K562 (cell line): ENCODE measurements at regions not wholly inside any gene's neighbourhood (a gene's known extent, or its start where the extent isn't known, plus 50 kb on each side); places are given as distances from the start of the nearest gene placed in this dataset.

Source experiments
- ATF1 ChIP-seq, 2 experiments: fragments of 450-650 bp in 1 of 2; IDR thresholded peaks; 2 replicates each; pipeline ENCODE4 v1.6.1; 2016; ENCODE audit warnings: missing compliant biosample characterization in 1 of 2, missing genetic modification characterization in 1 of 2
- FOXA1 ChIP-seq: fragments of 450-650 bp; IDR thresholded peaks from 2 replicates; pipeline ENCODE4 v1.6.1; 2016; ENCODE audit warnings: mild to moderate bottlenecking, borderline replicate concordance
- MTA1 ChIP-seq: fragments of 450-650 bp; IDR thresholded peaks from 2 replicates; pipeline ENCODE4 v1.6.1; 2017; ENCODE audit warnings: borderline replicate concordance
- THAP12 ChIP-seq: fragments of 250-450 bp; sonication (Bioruptor Pico); IDR thresholded peaks from 2 replicates; pipeline ENCODE4 v1.9.0; 2021; ENCODE audit warnings: mild to moderate bottlenecking, inconsistent platforms
- ZNF57 ChIP-seq: fragments of 450-650 bp; formaldehyde crosslinking; IDR thresholded peaks from 2 replicates; pipeline ENCODE4 v1.4.0; 2020; ENCODE audit warnings: mild to moderate bottlenecking, moderate library complexity
- TF ChIP-seq, protein P1 (sequence below): fragments of 250-450 bp; sonication (Bioruptor Pico); IDR thresholded peaks from 2 replicates; pipeline ENCODE4 v1.5.0; 2022; ENCODE audit warnings: mild to moderate bottlenecking

- no peak for TF ChIP-seq MTA1
- TF ChIP-seq ATF1 (CRISPR knock-in tag; IDR thresholded peaks at IDR 0.05): no peak
- TF ChIP-seq ATF1 (tag; IDR thresholded peaks at IDR 0.05): no peak
- TF ChIP-seq, protein P1, sequence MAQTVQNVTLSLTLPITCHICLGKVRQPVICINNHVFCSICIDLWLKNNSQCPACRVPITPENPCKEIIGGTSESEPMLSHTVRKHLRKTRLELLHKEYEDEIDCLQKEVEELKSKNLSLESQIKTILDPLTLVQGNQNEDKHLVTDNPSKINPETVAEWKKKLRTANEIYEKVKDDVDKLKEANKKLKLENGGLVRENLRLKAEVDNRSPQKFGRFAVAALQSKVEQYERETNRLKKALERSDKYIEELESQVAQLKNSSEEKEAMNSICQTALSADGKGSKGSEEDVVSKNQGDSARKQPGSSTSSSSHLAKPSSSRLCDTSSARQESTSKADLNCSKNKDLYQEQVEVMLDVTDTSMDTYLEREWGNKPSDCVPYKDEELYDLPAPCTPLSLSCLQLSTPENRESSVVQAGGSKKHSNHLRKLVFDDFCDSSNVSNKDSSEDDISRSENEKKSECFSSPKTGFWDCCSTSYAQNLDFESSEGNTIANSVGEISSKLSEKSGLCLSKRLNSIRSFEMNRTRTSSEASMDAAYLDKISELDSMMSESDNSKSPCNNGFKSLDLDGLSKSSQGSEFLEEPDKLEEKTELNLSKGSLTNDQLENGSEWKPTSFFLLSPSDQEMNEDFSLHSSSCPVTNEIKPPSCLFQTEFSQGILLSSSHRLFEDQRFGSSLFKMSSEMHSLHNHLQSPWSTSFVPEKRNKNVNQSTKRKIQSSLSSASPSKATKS (CRISPR knock-in tag): no peak
- TF ChIP-seq FOXA1: no peak
- TF ChIP-seq ZNF57: no peak
- TF ChIP-seq THAP12 (CRISPR knock-in tag): no peak
These were observed 173.8 kb downstream of the ACTL7B start (continued) for GRCh38 chr9:108681851-108682590.
